ENCODE measurements at regions not wholly inside any gene's neighbourhood (a gene's known extent, or its start where the extent isn't known, plus 50 kb on each side); places are given as distances from the start of the nearest gene placed in this dataset.

DNA sequence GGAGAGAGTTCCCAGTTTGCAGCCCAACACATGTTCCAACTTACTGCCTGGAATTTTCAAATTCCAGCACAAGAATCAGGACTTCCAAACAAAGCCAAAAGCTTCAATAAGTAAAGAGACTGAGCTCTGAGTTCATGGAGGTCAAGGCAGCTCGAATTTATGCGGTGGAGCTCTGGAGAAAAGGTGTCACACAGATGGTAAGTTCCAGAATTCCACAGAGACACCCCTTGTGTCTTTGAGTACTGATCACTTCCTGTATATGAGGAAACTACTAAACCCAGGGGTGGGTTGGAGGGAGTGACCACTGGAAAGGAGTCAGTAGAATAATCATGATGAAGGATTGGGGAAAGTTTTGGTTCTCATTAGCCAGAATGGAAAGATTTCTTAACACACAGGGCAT lies 118.5 kb upstream of the GUCY1A1 start:
- no peak for DNase-seq

DNA sequence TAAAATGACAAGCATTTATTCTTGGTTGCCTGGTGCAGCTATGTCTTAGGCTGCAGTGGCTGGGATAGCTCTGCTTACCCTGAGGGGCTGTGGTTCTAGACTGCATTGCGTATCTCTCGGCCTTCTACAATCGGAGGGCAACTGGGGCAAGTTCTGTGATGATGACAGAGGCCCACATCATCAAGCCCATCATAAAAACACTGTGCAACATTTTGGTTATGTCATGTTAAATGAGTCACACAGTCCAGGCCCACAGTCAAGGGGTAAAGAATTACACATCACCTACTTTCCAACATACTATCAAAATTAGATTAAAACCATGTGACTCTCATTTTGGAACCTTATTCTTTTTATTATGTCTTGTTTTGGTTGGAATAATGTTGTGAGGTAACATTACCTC lies 120.2 kb upstream of the GUCY1A1 start:
- no peak for DNase-seq

DNA sequence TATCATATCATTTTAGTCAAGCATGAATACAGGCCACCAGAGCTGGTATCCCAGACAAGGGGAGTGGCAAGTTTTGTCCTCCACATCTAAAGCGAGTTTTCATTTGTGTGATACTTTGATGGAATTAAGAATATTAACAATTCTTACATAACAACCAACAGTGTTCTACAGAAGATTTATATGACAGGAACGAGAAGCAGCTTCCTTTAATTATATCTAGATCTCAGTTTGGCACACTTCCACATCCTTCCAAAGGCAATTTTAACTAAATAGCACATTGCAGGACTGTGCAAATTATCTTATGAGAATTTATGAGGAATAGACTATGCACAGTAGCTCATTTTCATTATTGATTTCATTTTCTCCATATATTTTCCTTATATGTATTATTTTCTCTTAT lies 121.2 kb upstream of the GUCY1A1 start:
- DNase-seq = no peak

DNA sequence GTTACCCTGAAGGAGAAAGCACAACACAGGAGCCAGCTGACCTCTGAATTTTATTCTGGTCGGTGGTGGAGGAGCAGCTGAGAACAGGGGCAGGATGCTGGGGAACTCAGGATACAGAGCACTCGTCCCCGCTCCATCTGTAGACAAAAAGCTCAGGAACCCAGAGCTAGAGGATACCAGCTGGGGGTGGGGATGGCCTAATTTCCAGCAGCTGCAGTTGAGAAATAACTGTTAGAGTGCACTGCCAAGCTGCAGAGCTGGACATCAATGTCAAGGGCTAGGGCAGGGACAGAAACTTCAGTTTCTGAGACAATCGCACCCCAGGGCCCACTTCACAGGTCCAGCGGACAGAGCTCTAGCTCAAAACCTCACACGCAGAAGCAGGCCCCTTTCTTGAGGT lies 122.1 kb upstream of the GUCY1A1 start:
- DNase-seq = no peak

- DNase-seq = no peak
Measured at GRCh38 chr4:155543126-155543765, 123.4 kb upstream of the GUCY1A1 start.

- no peak for DNase-seq
Measured at GRCh38 chr4:155542415-155542814, 124.2 kb upstream of the GUCY1A1 start.

DNA sequence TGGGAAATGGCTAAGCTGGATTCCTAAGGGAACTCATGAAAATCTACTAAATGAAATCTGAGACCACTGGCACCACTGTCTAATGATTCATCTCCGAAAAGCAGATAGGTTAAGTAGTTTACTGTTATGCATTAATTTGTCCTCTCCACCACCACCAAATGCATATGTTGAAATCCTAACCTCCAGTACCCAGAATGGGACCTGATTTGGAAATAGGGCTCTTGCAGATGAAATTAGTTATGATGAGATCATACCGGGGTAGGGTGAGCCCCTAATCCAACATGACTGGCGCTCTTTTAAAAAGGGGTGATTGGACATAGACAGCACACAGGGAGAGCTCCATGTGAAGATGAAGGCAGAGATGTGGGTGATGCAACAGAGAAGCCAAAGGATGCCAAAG lies 124.9 kb upstream of the GUCY1A1 start:
- no peak for DNase-seq

GRCh38 chr4:155540698-155541097 lies 126.0 kb upstream of the GUCY1A1 start:
- no peak for DNase-seq

- DNase-seq = no peak
Measured at GRCh38 chr4:155539746-155540145, 126.9 kb upstream of the GUCY1A1 start.

- no peak for DNase-seq
Measured at GRCh38 chr4:155535802-155536454, 130.7 kb upstream of the GUCY1A1 start.

DNA sequence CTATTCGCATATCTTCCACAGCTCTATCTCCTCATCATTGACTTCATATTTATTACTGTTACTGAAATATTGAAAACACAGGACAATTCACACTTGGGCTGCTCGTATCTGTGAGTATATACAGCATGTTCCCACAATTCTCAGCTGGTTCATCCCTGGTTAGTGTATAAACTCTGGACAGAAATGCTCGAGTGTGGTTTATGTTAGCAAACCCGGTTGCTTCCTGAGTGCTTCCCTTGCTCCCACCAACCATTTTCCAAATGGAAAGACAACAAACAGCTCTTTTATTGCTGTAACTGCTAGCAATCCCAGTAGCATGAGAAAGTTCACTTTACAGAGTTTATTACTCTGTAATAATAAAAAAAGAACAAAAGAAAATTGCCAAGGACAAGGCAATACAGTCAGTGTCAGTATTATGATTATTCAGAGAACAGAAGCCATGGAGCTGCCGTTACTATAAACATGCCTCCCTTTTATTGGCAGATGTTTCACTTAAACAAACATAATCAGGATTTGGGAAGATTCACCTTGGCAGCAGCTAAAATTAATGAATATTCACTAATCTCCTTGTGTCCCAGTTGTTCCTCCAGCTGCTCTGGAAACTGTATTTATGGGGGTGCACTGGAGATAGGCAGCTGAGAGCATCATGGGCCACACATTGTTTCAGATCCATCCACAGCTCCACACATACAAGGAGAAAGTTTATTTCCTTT lies 134.1 kb upstream of the GUCY1A1 start:
- no peak for DNase-seq

DNA sequence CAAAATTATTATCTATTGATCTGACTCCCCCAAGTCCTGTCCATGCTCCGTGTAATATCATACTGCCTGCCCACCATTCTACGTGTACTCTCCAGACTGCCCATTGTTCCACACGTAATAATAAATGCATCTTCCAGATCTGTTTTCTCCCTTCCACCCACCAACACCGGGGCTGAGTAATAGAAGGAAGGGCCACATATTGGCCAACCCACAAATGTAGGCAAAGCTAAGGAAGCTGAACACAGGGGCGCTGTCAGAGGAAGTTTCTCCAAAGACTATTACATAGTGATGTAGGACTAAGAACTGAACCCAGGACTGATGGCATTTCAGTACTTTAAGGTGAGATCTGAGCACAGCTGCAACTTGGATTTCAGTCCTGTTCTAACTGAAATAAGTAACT lies 135.8 kb upstream of the GUCY1A1 start:
- no peak for DNase-seq

- DNase-seq = no peak
Measured at GRCh38 chr4:155530290-155530689, 136.4 kb upstream of the GUCY1A1 start.

DNA sequence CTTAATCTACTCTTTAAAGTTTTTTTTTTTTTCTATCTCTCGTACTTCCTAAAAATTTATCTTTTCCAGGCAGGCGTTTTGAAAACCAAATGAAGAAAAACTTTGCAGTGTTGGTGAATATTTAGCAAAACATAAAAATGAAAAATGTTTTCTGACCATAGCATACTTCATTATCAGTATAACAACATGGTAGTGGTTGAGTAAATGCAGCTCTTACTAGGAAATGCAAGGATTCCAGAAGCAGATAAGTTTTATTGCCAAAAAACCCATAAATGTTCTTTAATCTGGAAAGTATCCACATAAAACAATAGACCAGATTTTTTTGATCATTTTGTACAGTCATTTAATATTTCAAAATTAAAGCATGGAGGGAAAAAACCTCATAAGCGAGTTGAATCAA lies 136.9 kb upstream of the GUCY1A1 start:
- DNase-seq = no peak

- DNase-seq = no peak
Measured at GRCh38 chr4:155529272-155529671, 137.4 kb upstream of the GUCY1A1 start.

GRCh38 chr4:155526452-155527169 lies 140.0 kb upstream of the GUCY1A1 start:
- DNase-seq = no peak

GRCh38 chr4:155524926-155525455 lies 141.7 kb upstream of the GUCY1A1 start:
- no peak for DNase-seq

GRCh38 chr4:155523358-155523757 lies 143.3 kb upstream of the GUCY1A1 start:
- no peak for DNase-seq

GRCh38 chr4:155522201-155522600 lies 144.4 kb upstream of the GUCY1A1 start:
- no peak for DNase-seq

- DNase-seq = no peak
Measured at GRCh38 chr4:155521382-155521781, 144.6 kb upstream of the MAP9 start.

- no peak for DNase-seq
Measured at GRCh38 chr4:155515444-155516075, 138.8 kb upstream of the MAP9 start.

DNA sequence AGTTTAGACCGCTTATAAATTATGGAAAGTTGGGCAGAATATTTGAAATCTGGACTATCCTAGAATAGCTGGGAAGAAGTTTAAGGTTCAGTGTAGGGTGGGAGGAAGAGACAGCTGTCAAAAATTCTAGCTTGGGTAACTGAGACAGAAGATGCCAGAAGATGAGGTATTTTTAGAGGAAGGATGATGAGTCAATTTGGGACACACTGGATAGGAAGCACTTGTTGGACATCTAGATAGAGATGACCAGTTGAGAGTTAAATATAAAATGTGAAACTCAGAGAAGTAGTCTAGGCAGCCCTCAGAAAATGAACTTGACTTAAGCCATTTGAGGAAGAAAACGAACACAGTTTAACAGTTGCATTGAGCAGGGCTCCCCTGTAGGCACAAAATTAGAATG lies 137.9 kb upstream of the MAP9 start:
- no peak for DNase-seq

GRCh38 chr4:155512817-155513216 lies 136.1 kb upstream of the MAP9 start:
- DNase-seq = no peak

Data from T1000 (cell line).